DMS114 treated with DMSO at 0.1 percent for 48 hours (cell line): ENCODE measurements at regions not wholly inside any gene's neighbourhood (a gene's known extent, or its start where the extent isn't known, plus 50 kb on each side); places are given as distances from the start of the nearest gene placed in this dataset.

Experiments used
- DNase-seq: peaks from one replicate; lab custom pipeline; 2025; ENCODE audit not compliant: unreplicated experiment; lab: John Stamatoyannopoulos, UW

DNA sequence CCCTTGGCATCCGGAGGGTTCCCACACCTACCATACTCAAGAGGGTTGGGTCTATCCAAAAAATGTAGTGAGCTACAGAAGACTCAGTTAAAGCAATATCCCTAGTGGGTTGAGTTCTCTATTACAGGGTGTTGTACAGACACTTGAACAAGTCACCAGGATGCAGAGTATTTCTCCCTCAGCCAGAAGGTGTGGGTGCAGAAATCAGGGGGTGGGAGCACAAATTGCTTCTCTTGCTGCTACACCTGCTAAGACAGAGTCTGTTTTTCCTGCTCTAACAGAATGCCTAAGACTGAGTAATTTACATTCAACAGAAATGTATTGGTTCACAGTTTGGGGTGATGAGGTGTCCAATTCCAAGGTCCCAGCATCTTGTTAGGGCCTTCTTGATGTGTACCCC is 433.4 kb downstream of the TCERG1L start:
- DNase-seq, result no peak

GRCh38 chr10:130882906-130883305 is 428.6 kb downstream of the TCERG1L start:
- DNase-seq, result no peak

- DNase-seq, result no peak
Observed at GRCh38 chr10:130884456-130884855, 427.1 kb downstream of the TCERG1L start.

GRCh38 chr10:130885021-130885655 is 426.4 kb downstream of the TCERG1L start:
- DNase-seq, result no peak

DNA sequence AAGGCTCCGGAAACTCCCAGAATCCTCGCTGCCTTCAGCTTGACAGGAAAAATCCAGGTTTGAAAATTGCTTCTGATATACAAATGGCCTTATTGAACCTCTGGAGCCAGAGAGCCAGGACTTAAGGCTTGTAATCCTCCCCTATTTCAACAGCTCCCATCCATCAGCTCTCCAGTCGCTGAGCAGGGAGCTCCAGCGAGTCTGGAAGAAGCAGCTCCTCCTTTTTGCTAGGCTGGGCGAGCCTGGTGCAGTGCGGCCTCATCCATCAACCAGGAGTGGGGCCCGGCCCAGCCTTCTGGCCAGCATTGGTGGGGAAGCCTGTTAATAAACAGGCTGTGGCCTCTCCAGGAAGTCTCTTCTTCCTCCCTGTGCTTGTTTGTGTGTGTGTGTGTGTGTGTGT is 424.4 kb downstream of the TCERG1L start:
- DNase-seq, result no peak

- DNase-seq, result no peak
Observed at GRCh38 chr10:130888493-130888892, 423.0 kb downstream of the TCERG1L start.

GRCh38 chr10:130889240-130889639 is 422.3 kb downstream of the TCERG1L start:
- no peak for DNase-seq

DNA sequence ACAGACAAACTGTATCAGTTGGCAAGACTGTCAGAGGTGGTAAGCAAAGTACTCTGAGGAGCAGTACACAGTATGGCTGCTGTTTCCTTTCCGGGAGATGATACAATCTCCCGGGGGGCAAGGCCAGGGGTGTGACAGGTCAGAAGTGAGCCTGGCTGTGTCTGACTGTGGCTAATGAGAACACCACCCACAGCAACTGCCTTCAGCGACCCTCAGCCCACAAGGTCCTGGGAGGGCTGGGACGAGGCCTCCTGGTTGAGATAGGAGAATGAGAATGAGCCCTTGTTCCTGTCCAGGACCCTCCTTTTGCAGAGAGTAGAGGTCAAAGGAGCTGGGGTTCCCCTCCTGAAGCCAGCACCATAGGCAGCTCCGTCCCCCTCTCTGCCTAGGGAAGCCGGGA is 421.7 kb downstream of the TCERG1L start:
- no peak for DNase-seq

- no peak for DNase-seq
Observed at GRCh38 chr10:130891066-130891465, 420.5 kb downstream of the TCERG1L start.

GRCh38 chr10:130894471-130894870 is 417.1 kb downstream of the TCERG1L start:
- DNase-seq, result no peak

- DNase-seq, result no peak
Observed at GRCh38 chr10:130895161-130895560, 416.4 kb downstream of the TCERG1L start.

DNA sequence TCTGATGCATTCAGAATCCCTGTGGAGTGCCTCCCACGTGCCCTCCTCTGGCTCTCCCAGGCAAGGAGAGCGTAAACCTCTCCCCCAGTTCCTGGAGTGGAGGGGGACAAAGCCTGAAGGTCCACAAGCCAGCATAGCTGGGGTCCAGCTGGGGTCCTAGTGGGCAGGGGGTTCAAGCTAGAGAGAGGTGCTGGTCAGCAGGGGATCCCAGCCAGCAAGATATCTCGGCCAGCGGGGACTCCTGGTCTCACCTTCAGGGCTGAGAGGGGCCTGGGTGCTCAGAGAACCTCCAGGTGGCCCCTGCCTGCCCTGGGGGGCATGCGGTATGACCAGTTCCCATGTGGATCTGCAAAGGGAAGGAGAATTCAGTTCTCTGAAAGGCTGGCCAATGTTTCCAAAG is 413.7 kb downstream of the TCERG1L start:
- no peak for DNase-seq

GRCh38 chr10:130898381-130898780 is 413.1 kb downstream of the TCERG1L start:
- no peak for DNase-seq

DNA sequence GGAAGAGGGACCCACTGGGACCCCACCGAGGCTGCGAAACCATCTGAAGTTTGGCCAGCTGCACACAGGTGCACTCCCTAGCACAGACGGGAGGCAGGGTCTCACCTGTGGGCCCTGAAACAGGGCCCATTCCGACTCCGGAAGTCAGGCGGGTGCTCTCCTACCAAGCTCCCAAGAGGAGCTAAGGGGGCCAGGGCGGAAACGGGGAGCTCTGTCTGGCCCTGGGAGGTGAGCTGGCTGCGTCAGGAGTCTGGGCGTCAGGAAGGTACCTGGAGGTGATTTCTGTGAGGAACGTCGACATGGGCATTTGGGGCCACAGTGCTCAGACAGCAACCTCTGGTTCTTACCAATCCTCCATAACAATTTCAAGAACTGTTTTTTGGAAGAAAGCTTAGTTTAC is 411.7 kb downstream of the TCERG1L start:
- DNase-seq, result no peak

DNA sequence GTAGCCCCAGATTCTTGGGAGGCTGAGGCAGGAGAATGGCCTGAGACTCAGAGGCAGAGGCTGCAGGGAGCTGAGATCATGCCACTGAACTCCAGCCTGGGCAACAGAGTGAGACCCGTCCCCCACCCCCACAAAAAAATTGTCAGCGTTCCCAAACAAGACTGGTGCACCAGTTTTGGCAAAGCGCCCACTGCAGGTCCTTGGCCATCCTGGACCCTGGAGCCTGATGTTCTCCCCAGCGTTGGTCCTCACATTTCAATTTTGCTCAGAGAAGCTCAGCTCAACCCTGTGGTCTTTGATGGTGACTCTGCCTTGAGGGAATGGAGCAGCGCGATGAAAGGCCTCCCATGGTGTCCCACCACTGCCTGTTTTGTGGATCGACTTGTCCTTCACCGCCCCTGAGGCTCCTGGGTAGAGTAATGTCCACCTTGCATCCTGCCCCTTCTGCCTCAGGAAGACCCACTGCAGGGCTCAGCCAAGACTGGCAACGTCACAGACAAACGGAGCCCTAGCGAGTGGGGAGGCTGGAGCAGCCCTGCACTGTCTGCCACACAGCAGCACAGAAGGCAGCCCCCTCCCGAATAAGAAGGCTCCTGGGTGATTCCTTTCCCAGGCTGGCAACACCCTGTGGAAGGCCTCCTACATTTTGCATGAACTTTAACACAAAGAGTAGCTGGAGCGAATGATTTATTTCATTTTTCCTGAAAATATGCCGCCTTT is 410.9 kb downstream of the TCERG1L start:
- no peak for DNase-seq

GRCh38 chr10:130901311-130902165 is 410.0 kb downstream of the TCERG1L start:
- DNase-seq, result no peak

DNA sequence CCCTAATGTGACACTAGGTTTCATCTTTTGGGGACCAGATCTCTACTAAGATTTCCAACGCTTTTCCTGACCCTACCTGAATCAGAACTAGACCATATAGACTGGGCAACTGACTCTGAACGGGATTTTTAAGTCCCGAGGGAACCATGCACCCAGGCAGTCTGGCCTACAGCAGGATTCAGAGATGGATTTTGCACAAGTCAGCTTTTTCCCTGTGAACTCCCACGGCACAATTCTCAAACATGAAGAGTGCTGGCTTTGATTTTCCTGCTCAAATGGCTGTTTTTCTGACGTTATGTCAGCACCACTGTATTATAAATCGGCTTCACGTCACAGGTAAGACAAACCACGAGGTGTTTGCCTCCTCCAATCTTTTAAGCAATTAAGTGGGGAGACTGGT is 409.1 kb downstream of the TCERG1L start:
- no peak for DNase-seq

DNA sequence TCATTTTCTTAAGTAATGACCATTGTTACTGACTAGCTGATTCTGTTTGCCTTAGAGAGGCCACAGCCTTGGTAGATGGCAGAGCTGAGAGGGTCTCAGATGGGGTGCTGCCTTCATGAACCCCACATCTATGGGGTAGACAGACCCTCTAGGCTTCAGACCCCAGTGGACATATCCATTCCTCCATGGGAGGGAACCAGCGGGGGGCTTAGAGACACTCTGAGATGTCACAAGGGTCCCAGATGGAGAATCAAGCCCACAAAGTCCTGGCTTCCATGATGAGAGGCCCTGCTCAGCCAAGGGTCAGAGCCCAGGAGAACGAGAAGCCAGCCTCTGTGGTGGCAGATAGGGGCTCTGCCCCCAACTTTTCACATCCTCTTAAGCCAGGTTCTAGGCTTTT is 408.6 kb downstream of the TCERG1L start:
- DNase-seq, result no peak

DNA sequence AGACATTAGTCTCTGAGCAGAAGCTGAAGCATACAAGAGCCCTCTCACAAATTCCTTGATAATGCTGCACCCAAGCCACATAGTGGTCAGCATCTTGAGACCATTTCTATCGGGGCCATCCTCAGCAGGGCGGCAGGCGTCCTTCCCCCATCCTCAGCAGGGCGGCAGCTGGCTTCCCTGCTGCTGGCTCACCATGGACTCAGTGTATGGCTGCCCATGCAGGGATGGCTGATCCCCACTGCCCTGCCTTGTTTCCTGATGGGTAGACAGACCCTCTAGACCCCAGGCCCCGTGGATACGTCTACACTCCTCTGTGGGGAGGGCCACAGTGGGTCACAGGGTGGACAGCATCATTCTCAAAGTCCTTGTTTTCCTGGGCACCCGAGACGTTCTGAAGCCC is 406.8 kb downstream of the TCERG1L start:
- DNase-seq, result no peak

GRCh38 chr10:130905386-130905785 is 406.1 kb downstream of the TCERG1L start:
- DNase-seq, result no peak

DNA sequence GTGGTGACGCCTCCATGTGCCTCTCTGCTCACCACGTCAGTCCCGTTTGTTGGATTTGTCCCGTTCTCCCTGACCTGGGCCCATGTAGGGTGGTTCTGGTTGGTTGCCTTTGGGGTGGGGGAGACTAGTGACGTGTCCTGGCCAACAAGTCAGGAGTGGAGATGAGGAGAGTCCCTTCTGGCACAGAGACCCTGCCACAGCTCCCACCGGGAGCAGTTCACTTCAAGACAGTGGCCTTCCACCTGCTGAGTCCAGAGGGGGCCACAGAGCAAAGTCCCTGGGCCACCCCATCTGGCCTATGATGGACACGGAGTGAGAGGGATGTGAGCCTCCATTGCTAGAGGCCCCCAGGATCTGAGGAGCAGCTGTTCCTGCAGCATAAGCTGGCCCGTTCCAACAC is 405.6 kb downstream of the TCERG1L start:
- no peak for DNase-seq

DNA sequence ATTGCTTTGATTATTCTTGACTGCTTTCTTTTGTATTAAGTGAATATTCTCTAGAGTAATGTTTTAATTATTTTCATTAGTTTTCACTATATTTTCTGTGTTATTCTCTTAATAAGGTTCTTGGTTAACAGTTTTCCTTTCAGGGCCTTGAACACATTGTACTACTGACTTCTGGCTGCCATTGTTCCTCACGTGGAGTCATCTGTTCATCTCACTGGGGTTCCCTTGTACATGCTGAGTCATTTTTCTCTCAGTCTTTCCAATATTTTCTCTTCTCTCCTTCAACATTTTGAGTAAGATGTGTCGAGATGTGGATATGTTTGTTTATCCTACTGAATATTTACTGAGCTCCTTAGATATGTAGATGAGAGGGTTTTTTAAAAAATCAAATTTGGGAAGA is 400.7 kb downstream of the TCERG1L start:
- DNase-seq, result no peak
